GM21367 (cell line): ENCODE measurements at regions not wholly inside any gene's neighbourhood (a gene's known extent, or its start where the extent isn't known, plus 50 kb on each side); places are given as distances from the start of the nearest gene placed in this dataset.
"Not testable (repeated sequence)": the region's sequence is repeated elsewhere in the genome, so short reads cannot be mapped to it uniquely, and the experiment has no call there.

Experiments
- ATAC-seq: cut with Tn5 transposase; IDR thresholded peaks from one replicate; pipeline ENCODE4 v1.9.1; 2021; ENCODE audit not compliant: unreplicated experiment

DNA sequence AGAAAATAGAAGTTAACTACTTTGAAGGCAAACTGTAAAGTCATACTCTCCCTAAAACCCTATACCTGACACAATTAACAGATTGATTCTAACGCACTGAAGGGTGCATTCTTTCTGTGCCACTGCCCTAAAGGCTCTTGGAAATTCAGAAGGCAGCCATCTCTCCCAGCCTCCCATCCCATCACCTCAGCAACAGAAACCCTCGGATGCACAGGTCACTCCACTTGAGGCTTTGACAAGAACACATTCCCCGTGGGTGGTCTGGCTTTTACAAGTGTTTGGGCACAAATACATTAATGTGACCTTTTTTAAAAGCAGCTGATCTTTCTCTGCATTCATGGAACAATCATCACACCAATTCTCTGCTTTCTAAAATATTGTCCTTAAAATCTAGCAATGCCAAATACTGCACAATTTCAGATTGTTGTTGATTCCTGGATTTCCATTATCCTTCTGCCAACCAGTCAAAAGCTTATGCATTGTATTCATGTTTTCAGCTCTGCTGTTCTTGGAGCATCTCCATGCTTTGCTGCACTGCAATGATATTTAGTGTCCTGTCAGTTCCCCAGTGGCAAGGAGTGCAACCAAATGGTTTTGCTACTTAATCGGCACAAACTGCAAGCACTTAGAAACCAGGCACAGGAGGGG, 175.6 kb downstream of the TMEM161B start:
- no peak for ATAC-seq

DNA sequence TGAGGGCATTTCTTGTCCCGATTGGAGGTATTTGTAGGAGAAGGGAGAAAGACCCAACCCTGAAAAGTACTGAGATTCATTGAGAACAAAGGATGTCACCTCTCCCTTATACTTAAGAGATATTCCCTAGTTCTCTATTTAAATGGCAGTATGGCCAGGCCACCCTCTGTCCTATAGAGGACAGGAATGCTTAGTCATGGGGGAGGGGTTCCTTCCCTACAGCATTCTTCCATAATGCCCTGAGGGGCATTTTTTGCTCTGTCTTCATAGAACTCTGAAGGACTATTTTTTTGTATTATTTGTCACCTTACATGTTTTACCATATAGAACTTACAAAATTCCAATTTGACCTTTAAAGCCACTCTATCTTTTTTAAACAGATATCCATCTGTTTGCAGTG, 176.3 kb downstream of the TMEM161B start:
- no peak for ATAC-seq

DNA sequence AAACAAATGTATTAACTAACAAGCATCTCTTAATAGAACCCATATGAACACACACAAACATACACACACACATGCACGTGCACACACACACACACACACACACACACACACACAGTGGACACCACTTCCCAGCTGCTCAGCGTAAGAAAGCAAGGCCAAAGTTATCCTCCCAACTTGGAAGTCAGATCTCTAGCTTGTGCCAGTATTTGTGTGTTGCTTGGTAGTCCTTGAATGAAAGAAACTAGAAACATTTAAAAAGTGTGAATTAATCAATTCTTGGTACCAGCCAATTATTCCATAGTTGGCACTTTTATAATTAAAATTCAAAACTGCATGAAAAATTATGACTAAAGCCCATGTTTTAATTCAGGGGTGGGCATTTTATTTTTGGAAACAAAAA, 178.1 kb downstream of the TMEM161B start:
- no peak for ATAC-seq

DNA sequence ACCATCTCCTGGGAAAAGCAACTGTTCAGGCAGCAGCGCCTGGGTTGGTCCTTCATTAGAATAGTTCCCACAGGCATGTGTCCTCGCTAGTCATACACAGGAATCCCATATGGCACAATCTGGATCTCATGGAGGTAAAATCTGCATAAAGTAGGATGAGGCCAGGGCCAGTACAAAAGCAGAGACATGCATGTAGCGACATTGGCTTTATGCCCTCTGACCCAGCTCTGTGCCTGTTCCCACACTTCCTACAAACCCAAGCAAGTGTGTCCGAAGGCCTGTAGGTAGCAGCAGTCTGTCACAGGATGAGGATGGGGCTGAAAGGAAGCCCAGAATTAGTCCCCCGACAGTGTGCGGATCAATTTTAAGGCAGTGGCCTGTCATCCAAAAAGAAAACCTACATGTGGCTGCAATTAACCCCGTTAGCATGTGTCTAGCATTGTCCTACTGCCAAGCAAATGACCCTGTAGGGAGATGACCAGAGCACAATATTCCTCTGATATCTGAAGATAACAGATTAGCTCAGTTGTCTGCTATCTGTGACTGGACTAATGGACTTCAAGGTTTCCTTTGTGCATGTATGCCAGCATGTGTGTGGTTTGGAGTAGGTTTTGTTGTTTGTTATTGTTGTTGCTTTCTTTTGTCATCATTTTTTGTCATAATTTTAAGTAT, 178.8 kb downstream of the TMEM161B start:
- no peak for ATAC-seq

GRCh38 chr5:88085462-88085861, 183.2 kb downstream of the TMEM161B start:
- ATAC-seq: no peak

DNA sequence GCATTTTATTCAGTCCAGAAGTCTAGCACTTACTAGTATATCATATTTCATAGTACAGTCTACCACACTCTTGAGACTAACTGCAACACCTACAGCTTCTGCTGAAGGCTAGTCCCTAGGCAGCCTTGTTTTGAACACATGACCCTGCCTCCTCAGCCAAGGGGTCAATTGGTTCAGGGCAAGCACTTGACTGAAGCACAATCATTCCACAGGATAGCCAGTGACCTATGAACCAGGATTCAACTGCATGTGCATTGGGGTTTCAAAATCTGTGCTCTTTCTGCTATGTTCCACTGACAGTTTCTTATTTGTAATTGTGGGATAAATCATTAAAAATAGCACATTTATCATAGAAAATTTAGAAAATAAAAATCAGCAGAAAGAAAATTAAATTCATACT, 186.8 kb downstream of the TMEM161B start:
- ATAC-seq: no peak

DNA sequence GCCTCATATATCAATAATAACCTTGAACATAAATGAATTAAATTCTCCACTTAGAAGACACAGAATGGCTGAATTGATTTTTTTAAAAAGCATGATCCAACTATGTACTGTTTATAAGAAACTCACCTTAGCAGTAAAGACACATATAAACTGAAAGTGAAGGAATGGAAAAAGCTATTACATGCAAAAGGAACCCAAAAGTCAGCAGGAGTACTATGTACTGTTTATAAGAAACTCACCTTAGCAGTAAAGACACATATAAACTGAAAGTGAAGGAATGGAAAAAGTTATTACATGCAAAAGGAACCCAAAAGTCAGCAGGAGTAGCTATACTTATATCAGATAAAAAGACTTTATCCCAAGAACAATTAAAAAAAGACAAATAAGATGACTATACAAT, 204.8 kb downstream of the TMEM161B start:
- ATAC-seq: no peak

GRCh38 chr5:88060194-88060593, 208.5 kb downstream of the TMEM161B start:
- ATAC-seq: no peak

DNA sequence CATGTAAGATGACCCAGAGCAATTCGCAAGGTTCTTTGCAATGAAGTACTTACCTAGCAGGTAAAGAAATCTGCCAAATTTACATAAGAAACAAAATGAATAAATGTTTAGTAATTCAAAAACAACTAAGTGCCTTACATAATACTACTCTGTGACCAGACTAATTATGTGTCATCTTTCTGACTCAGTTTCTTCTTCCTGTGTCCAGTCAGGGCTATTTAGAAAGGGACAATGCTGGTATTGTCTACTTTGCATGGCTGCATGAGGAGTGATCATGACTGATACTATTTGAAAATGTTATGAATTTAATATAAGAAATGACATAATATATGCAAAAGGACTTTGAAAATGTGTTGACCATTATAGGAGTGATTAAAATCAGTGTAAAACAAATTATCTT, 210.0 kb downstream of the TMEM161B start:
- ATAC-seq: no peak

GRCh38 chr5:88052468-88052867, 216.2 kb downstream of the TMEM161B start:
- ATAC-seq: not testable (repeated sequence)

GRCh38 chr5:88051148-88051547, 217.5 kb downstream of the TMEM161B start:
- ATAC-seq: no peak

- ATAC-seq: no peak
Measured at GRCh38 chr5:88049737-88050136, 218.9 kb downstream of the TMEM161B start.

- ATAC-seq: no peak
Measured at GRCh38 chr5:88049156-88049555, 219.5 kb downstream of the TMEM161B start.

DNA sequence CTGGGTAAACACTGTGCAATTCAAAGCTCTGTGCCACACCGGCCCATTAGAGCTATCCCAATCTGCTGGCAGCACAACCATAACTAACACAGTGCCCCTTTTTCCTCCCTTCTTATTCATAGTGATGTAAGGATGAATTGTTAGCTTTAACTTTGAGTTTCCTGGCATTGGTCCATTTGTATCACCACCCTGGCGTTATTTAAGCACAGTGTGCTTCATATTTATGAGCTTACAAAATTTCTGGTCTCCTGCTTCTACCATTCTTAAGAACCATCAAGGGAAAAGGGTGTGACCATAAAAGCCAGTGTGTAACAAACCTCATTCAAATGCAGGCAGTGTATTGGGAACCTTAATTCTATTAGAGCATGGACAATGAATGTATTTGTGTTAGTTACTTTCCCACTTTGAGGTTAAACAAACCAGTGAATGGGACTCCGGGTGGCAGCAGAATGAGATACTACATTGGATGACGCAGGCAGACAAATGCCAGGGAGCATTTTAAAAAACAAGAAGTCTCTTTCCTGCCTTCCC, 222.6 kb downstream of the TMEM161B start:
- no peak for ATAC-seq

- ATAC-seq: no peak
Measured at GRCh38 chr5:88045165-88045564, 223.5 kb downstream of the TMEM161B start.

DNA sequence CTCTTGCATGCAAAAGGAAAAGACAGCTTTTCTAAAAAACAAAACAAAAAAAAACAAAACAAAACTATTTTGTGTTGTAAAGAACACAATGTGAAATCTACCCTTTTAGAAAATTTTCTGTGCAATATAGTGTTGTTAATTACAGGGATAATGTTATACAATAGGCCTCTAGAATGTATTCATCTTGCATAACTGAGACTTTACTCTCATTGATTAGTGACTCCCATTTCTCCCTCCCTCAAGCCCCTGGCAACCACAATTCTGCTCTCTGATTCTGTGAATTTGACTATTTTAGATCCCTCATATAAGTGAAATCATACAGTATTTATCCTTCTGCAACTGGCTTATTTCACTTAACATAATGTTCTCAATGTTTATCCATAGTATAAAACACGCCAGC, 234.1 kb downstream of the TMEM161B start:
- ATAC-seq: no peak

GRCh38 chr5:88033191-88033590, 235.5 kb downstream of the TMEM161B start:
- ATAC-seq: no peak

- ATAC-seq: no peak
Measured at GRCh38 chr5:88029011-88029410, 239.6 kb downstream of the TMEM161B start.

- ATAC-seq: no peak
Measured at GRCh38 chr5:88021141-88021540, 247.5 kb downstream of the TMEM161B start.

DNA sequence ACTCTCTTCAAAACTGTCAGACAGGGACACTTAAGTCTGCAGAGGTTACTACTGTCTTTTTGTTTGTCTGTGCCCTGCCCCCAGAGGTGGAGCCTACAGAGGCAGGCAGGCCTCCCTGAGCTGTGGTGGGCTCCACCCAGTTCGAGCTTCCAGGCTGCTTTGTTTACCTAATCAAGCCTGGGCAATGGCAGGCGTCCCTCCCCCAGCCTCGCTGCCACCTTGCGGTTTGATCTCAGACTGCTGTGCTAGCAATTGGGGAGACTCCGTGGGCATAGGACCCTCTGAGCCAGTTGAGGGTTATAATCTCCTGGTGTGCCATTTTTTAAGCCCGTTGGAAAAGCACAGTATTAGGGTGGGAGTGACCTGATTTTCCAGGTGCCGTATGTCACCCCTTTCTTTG, 253.7 kb downstream of the TMEM161B start:
- not testable (repeated sequence) for ATAC-seq

DNA sequence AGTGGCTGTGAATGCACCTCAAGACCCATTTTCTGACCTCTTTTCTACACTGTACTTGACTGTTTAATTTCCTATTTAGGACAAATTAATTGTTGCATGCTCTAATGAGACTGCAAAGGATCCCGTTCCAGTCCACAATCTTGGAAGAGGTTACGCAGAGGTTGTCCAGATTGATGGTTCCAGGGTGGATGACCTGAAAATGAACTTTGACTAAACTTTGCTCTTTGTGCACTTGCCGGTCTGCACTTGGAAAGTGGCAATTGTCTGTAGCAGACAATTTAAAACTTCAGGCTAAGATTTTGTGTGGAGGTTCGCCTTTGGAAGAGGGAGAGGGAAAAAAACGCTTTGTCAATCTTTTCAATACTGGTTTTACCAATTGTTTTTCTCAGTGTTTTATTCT, 267.8 kb downstream of the TMEM161B start:
- no peak for ATAC-seq

- no peak for ATAC-seq
Measured at GRCh38 chr5:87997662-87998061, 271.0 kb downstream of the TMEM161B start.

DNA sequence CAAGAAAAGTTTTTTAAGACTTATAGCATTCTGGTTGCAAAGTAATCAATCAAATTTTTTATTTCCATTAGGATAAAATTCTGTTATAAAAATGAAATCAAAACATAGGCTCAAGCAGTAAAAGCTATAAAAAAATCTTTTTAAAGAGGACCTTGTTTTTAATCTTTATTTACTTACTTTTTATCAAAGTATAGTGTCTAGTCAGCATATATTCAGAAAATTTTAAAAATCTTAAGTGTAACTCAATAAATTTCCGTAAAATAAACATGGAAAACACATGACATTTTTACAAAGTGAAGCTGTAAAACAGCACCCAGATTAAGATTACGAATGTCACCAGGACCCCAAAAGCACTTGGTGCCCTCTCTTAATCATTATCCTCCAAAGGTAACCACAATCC, 302.4 kb downstream of the TMEM161B start:
- ATAC-seq: no peak
